NCI-H146 treated with DMSO at 0.1 percent for 48 hours (cell line): ENCODE measurements at regions not wholly inside any gene's neighbourhood (a gene's known extent, or its start where the extent isn't known, plus 50 kb on each side); places are given as distances from the start of the nearest gene placed in this dataset.

Source experiments
- DNase-seq: peaks from one replicate; lab custom pipeline; 2025; ENCODE audit not compliant: unreplicated experiment; lab: John Stamatoyannopoulos, UW

- DNase-seq: no peak
Measured at GRCh38 chr11:16441461-16441860, 85.1 kb upstream of the SOX6 start.

- DNase-seq: no peak
Measured at GRCh38 chr11:16440136-16440535, 83.8 kb upstream of the SOX6 start.

GRCh38 chr11:16434036-16434435 is 77.7 kb upstream of the SOX6 start:
- DNase-seq: no peak

- no peak for DNase-seq
Measured at GRCh38 chr11:16430674-16431073, 74.3 kb upstream of the SOX6 start.

- DNase-seq: no peak
Measured at GRCh38 chr11:16421826-16422225, 65.5 kb upstream of the SOX6 start.

GRCh38 chr11:16418428-16419097 is 62.2 kb upstream of the SOX6 start:
- DNase-seq: no peak

GRCh38 chr11:16412525-16413172 is 56.3 kb upstream of the SOX6 start:
- DNase-seq: no peak

GRCh38 chr11:16410479-16410878 is 54.1 kb upstream of the SOX6 start:
- no peak for DNase-seq

- no peak for DNase-seq
Measured at GRCh38 chr11:16408619-16409018, 52.3 kb upstream of the SOX6 start.

GRCh38 chr11:16406226-16406625 is 49.9 kb upstream of the SOX6 start:
- no peak for DNase-seq
